ENCODE measurements at regions not wholly inside any gene's neighbourhood (a gene's known extent, or its start where the extent isn't known, plus 50 kb on each side); places are given as distances from the start of the nearest gene placed in this dataset.

DNA sequence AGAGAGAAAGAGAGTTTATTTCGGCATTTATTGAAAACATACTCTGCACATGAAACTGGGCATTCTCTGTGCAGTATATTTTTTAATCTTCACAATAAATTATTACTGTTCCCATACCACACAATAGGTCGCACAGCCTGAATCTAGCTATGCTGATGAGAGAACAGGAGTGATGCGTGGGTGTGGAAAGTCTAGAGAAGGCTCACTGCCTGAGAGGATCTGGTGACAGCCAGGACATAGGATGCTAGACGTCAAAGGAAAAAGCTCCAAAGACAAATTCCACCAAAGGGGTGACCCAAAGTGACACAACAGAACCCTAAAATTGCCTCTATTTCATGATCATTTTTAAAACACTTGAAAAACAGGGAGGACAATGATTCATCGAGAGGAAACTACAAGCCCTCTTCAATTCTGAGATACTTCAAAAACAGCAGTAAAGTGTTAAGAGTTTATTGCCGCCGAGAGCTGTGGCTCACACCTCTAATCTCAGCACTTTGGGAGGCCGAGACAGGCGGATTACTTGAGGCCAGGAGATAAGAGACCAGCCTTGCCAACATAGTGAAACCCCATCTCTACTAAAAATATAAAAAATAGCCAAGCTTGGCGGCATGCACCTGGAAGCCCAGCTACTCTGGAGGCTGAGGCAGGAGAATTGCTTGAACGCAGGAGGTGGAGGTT, 189.6 kb upstream of the NBEA start:
- TF ChIP-seq, protein P1, sequence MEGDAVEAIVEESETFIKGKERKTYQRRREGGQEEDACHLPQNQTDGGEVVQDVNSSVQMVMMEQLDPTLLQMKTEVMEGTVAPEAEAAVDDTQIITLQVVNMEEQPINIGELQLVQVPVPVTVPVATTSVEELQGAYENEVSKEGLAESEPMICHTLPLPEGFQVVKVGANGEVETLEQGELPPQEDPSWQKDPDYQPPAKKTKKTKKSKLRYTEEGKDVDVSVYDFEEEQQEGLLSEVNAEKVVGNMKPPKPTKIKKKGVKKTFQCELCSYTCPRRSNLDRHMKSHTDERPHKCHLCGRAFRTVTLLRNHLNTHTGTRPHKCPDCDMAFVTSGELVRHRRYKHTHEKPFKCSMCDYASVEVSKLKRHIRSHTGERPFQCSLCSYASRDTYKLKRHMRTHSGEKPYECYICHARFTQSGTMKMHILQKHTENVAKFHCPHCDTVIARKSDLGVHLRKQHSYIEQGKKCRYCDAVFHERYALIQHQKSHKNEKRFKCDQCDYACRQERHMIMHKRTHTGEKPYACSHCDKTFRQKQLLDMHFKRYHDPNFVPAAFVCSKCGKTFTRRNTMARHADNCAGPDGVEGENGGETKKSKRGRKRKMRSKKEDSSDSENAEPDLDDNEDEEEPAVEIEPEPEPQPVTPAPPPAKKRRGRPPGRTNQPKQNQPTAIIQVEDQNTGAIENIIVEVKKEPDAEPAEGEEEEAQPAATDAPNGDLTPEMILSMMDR (IDR thresholded peaks at IDR 0.05) = no peak
- no peak for DNase-seq (ENCODE audit: low spot score)
- Histone ChIP-seq H3K27ac (no peak overlapping the region), H3K4me3 (no peak overlapping the region)

DNA sequence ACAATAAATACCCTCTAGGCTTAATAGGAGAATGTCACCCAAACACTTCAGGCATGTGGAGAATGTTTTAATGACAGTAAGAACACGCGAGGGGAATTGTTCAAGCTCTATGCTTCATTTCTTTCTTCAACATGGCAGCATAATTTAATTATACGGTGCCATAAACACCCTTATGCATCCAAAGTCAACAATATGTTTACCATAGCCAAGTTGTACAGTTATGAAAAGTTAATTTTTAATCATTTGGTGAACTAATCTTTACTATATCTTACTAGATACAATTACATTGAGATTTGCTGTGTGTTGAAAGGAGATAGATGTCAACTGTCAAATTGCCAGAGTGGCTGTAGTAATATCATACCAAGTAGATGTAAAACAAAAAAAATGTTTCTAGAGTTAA, 185.9 kb upstream of the NBEA start:
- no peak overlapping the region for H3K27ac ChIP-seq
- TF ChIP-seq, protein P1 (IDR thresholded peaks at IDR 0.05) = no peak
- no peak overlapping the region for H3K4me3 ChIP-seq
- DNase-seq (ENCODE audit: low spot score) = no peak

DNA sequence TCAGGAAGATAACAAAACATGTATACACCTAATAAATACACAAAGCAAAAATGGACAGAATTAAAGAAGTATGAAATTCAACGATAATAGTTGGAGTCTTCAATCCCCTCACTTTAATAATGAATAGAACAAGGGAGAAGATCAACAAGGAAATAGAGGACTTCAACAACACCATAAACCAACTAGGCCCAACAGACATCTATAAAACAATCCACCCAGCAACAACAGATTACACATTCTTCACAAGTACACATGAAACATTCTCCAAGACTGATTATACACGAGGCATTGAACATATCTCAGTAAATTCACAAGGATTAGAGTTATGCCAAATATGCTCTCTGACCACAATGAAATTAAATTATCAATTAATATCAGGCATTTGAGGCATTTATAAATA, 185.5 kb upstream of the NBEA start:
- DNase-seq (ENCODE audit: low spot score) = no peak
- H3K4me3 ChIP-seq = no peak overlapping the region
- TF ChIP-seq, protein P1 (IDR thresholded peaks at IDR 0.05) = no peak
- no peak overlapping the region for H3K27ac ChIP-seq

DNA sequence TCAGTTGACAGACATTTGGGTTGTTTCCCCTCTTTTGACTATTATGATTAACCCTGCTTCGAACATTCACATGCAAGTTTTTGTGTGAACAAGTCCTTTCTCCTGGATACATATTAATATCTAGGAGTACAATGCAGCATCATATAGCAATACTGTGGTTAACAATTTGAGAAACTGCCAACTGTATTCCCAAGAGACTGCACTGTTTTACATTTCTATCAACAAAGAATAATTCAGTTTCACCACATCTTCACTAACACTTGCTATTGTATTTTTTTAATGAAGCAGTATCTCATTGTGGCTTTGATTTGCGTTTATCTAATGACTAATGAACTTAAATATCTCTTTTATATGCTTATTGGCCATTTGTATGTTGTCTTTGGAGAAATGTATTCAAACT, 184.6 kb upstream of the NBEA start:
- Histone ChIP-seq H3K27ac (no peak overlapping the region), H3K4me3 (no peak overlapping the region)
- DNase-seq (ENCODE audit: low spot score) = no peak
- TF ChIP-seq, protein P1 (IDR thresholded peaks at IDR 0.05) = no peak

DNA sequence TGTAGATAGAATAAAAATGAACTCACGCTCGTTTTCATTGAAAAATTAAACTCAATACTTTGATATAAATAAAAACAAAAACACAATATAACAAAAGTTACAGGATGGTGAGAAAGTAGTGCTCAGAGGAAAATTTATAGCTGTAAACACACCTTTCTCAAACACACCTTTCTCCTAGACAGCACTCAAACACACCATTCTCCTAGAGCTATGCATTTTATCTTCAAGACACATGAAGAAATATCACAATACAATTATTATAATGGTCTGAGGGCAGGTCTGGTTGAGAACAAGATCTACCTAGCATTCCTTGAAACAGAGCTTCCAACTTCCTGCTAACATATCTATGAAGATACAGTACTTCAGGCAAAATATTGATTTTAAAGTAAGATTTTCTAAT, 183.4 kb upstream of the NBEA start:
- no peak for DNase-seq (ENCODE audit: low spot score)
- Histone ChIP-seq H3K4me3 (no peak overlapping the region), H3K27ac (no peak overlapping the region)
- TF ChIP-seq, protein P1 (IDR thresholded peaks at IDR 0.05) = no peak

DNA sequence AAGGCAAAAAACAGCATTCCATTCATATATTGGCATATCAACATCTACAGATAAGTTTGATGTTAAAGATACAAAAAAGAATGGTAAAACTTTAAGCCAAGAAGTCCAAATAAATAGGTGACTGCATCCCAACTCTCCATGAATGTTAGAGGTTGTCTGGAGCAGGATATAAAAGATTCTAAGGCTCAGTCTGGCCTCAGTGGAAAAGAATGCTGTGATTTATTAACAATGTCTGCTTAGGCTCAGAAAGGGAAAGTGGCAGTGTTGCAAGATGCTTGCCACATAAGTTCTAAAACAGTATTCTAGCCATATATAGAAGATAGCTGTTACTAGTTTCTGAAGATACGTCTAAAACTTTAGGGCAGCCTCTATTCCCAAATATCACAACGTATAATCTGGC, 179.8 kb upstream of the NBEA start:
- Histone ChIP-seq H3K27ac (no peak overlapping the region), H3K4me3 (no peak overlapping the region)
- no peak for DNase-seq (ENCODE audit: low spot score)
- TF ChIP-seq, protein P1 (IDR thresholded peaks at IDR 0.05) = no peak

DNA sequence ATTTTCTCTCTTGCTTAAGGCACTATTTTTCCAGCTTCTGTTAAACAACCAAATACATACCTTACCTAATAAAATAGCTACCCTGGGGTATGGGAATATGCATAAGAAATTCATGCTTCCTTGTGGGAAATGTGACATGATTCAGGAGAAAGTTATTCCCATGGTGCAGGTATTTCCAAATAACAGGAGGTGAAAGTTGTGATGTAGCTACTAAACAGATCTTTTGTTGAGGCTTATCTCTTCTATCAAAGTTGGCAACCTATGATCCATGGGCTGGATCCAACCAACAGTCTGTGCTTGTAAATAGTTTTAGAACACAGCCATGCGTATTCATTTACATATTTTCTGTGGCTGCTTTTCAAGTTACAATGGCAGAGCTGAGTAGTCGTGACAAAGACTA, 177.8 kb upstream of the NBEA start:
- Histone ChIP-seq H3K4me3 (no peak overlapping the region), H3K27ac (no peak overlapping the region)
- no peak for DNase-seq (ENCODE audit: low spot score)
- TF ChIP-seq, protein P1 (IDR thresholded peaks at IDR 0.05) = no peak

Measured in coronary artery (tissue), 2 donors.